GM21723 (cell line): ENCODE measurements at regions not wholly inside any gene's neighbourhood (a gene's known extent, or its start where the extent isn't known, plus 50 kb on each side); places are given as distances from the start of the nearest gene placed in this dataset.

Experiments
- ATAC-seq: cut with Tn5 transposase; IDR thresholded peaks from one replicate; pipeline ENCODE4 v1.9.1; 2021; ENCODE audit warnings: mild to moderate bottlenecking, moderate library complexity; ENCODE audit not compliant: unreplicated experiment

- ATAC-seq, result no peak
These were observed 55.8 kb upstream of the BASP1 start for GRCh38 chr5:17161662-17162061.

- ATAC-seq, result no peak
These were observed 54.2 kb upstream of the BASP1 start for GRCh38 chr5:17163221-17163620.

DNA sequence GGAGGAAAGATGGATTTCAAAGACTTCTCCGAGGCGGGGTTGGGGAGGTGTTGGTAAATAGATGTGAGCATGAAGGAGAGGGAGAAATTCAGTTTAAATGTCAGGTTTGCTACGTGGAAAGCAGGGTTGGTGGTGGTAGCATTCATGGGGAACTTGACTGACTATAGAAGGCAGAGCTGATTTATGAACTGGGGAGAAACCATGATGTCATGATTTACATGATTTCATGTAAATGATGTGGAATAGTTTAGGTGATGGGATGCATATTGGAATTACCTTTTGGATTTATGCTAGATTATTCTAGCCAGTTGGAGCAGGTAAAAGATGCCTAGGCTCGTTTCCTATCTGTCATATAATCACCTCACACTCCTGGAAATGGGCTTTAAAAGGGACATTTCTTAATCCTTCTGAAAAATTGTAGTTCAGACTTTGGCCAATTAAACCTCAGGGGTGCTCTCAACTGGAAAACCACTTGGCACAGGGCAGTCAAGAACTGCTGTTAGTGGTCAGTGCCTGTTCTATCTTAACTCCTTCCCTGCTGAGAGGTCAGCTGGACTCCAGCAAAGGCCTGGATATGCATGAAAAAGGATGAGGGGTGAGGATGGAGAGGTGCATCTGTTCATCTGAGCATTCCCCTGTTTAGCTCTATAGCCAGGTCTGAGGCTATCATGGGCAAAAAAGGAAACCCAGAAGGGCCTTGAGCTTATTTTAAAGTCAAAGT, 50.1 kb upstream of the BASP1 start:
- ATAC-seq, result no peak
